Mesenteric fat pad (tissue), 1 donor: ENCODE measurements at regions not wholly inside any gene's neighbourhood (a gene's known extent, or its start where the extent isn't known, plus 50 kb on each side); places are given as distances from the start of the nearest gene placed in this dataset.
"Not testable (repeated sequence)": the region's sequence is repeated elsewhere in the genome, so short reads cannot be mapped to it uniquely, and the experiment has no call there.

Experiments used
- DNase-seq: peaks from one replicate; pipeline ENCODE4 v3.0.0-alpha.2; 2020; ENCODE audit warnings: low spot score
- donor health status: DM: yes; HTN: yes; CAD: no.

- DNase-seq = no peak
Observed at GRCh38 chr14:97138801-97139200, 341.6 kb downstream of the VRK1 start.

GRCh38 chr14:97143011-97143410 lies 345.8 kb downstream of the VRK1 start:
- DNase-seq = no peak

DNA sequence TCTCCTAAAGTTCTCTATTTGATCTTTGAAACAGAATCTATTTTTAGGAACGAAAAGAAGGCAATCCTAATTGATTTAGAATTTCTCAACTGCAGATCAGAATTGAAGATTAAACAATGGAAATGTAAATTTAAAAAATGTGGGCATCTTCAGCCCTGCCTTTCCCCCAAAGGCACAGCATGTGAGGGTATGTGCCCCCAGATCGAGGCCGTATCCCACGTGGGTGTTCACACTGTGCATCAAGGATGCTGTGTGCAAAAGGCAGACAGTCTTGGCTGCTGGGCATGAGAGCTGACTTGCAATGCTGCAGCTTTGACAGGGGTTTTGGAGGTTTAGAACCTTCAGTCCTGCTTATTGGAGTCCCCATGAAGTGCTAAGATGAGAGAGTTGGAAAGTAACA lies 346.3 kb downstream of the VRK1 start:
- DNase-seq = no peak

DNA sequence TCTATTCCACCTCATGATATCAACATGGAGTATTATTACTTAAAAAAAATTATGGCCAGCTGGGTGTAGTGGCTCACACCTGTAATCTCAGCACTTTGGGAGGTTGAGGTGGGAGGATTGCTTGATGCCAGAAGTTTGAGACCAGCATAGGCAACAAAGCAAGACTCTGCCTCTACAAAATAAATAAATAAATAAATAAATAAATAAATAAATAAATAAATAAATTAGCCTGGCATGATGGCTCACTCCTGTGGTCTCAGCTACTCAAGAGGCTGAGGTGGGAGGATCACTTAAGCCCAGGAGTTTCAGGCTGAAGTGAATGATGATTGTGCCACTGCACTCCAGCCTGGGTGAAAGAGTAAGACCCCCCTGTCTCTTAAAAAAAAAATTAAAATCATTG lies 350.8 kb downstream of the VRK1 start:
- DNase-seq = not testable (repeated sequence)

DNA sequence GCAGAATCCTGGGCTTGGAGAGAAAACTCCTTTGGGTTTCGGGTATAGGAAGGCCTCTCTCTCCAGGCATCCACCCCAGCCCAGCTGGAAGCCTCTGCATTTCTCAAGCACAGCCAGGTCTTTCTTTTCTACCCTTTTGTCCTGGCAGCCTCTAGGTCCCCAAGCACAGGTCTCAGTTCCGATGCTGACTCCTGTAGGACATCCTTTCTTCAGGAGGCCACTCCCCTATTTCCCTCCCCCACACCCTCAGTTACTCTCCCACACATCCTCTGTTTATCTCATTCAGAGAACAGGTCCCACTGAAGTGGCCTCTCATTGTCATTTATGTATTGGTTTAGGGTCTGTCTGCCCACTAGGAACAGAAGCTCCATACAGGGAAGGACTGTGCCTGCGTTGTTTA lies 352.6 kb downstream of the VRK1 start:
- DNase-seq = no peak

DNA sequence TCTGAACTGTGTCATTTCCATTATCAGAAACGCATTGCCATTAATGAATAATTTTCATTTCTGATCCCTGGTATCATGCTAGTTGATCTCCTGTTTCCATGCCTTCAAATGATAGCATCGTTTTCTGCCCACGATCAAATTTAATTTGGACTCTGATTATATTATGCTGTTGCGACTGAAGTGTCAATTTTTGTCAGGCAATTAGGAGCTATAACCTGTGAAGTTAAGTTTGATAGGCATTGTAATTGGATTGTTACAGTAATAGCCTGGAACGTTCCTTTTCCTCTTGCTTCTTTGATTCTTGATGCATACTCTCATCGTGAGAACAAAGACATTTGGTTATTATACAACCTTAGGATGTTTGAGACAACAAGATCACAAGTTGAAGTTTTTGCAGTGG lies 356.3 kb downstream of the VRK1 start:
- no peak for DNase-seq

GRCh38 chr14:97155320-97155719 lies 358.1 kb downstream of the VRK1 start:
- DNase-seq = no peak

DNA sequence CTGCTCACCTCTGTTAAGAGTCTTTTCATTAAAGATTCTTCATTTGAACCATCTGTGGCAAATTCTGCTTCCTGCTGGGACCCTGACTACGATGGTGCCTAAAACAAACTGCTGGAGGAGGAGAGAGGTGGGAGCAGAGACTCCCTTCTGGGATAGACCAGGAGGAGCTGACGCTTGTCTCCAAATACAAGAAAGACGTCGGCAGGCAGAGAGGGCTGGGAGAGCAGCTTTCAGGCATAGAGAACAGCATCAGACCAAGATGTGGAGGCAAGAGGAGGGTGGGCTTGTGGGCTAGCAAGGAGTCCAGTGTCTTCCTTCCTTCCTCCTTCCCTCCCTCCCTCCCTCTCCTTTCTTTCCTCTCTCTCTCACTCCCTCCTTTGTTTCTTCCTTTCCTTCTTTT lies 358.6 kb downstream of the VRK1 start:
- DNase-seq = no peak

- no peak for DNase-seq
Observed at GRCh38 chr14:97156705-97157104, 359.5 kb downstream of the VRK1 start.

DNA sequence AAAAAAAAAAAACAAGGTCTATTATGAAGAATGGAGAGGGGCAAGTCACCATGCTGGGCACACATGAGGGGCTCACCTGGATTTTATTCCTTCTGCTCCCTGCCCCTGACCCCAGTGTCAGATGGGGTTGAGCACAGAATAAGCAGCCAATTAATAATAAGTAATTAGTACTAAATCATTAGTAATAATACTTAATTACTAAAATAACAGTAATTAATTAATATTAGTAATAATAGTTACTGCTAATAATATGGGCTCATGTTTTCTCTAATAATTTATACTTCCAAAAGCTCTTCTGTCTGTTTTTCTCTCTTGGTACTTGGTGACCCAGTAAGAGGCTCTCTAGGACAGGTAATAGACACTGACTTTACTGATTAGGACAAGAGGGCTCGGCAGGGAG lies 360.9 kb downstream of the VRK1 start:
- no peak for DNase-seq

GRCh38 chr14:97159124-97159523 lies 361.9 kb downstream of the VRK1 start:
- DNase-seq = no peak

DNA sequence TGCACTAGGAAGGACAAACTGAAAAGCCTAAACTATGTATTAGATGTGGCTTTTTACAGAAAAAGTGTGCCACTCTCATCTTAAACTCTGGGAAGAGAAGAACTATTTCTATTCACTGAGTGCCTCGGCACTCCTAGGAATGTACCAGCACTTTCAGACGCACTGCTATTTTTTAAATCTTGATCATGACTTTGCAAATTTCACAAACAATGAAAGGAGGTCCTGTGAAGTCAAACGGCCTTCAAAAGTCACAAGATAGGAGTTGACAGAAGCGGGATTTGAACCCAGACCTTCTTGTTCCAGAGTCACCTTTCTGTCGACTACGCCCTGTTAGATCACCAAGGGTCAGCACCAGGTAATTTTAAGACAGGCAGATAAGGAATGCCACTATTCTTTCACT lies 365.4 kb downstream of the VRK1 start:
- no peak for DNase-seq

- no peak for DNase-seq
Observed at GRCh38 chr14:97164021-97164420, 366.8 kb downstream of the VRK1 start.

- DNase-seq = no peak
Observed at GRCh38 chr14:97166497-97166896, 369.3 kb downstream of the VRK1 start.

DNA sequence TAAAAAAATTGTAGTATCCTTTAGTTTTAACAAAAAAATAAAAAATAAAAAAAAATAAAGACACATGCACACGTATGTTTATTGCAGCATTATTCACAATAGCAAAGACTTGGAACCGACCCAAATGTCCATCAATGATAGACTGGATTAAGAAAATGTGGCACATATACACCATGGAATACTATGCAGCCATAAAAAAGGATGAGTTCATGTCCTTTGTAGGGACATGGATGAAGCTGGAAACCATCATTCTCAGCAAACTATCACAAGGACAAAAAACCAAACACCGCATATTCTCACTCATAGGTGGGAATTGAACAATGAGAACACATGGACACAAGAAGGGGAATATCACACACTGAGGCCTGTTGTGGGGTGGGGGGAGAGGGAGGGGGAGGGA lies 370.4 kb downstream of the VRK1 start:
- DNase-seq = not testable (repeated sequence)

DNA sequence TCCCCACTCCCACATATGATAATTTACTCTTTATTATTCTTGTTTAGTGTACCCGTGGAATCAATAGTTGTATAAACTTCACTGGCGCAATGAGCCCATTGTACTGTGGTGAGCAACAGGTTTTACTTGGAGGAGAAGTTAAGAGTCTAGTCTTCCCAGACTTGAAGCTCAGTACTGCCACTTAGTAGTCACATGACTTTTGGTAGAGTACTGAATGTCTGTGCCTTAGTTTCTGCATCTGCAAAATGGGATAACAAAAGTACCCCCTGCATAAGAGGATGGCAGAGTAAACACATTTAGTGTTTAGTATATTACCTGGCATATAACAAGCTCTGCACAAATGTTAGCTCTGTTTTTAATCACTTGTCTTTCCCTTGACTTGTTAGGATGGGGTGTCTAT lies 375.5 kb downstream of the VRK1 start:
- DNase-seq = no peak

- DNase-seq = no peak
Observed at GRCh38 chr14:97177016-97177415, 379.8 kb downstream of the VRK1 start.

- DNase-seq = no peak
Observed at GRCh38 chr14:97177635-97178034, 380.5 kb downstream of the VRK1 start.

- no peak for DNase-seq
Observed at GRCh38 chr14:97178781-97179180, 381.6 kb downstream of the VRK1 start.

DNA sequence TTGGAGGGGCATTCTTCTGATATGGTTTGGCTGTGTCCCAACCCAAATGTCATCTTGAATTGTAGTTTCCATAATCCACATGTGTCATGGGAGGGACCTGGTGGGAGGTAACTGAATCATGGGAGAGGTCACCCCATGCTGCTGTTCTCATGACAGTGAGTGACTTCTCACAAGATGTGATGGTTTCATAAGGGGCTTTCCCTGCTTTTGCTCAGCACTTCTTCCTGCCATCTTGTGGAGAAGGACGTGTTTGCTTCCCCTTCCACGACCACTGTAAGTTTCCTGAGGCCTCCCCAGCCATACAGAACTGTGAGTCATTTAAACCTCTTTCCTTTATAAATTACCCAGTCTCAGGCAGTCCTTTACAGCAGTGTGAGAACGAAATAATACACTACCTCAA lies 382.4 kb downstream of the VRK1 start:
- DNase-seq = no peak

GRCh38 chr14:97180304-97181200 lies 383.4 kb downstream of the VRK1 start:
- no peak for DNase-seq

- DNase-seq = no peak
Observed at GRCh38 chr14:97185186-97185585, 388.0 kb downstream of the VRK1 start.

- DNase-seq = no peak
Observed at GRCh38 chr14:97187916-97188315, 390.7 kb downstream of the VRK1 start.
